PFSK-1 (cell line): ENCODE measurements at regions not wholly inside any gene's neighbourhood (a gene's known extent, or its start where the extent isn't known, plus 50 kb on each side); places are given as distances from the start of the nearest gene placed in this dataset.

Experiments used
- POLR2AphosphoS5 ChIP-seq: IDR thresholded peaks from 2 replicates; pipeline ENCODE4 v1.6.1; 2012; ENCODE audit warnings: low read depth, mild to moderate bottlenecking, control low read depth, low read length, moderate library complexity
- SIN3A ChIP-seq: IDR thresholded peaks from 2 replicates; pipeline ENCODE4 v1.6.1; 2012; ENCODE audit warnings: mild to moderate bottlenecking, low read length, moderate library complexity, borderline replicate concordance; ENCODE audit not compliant: insufficient read depth
- TAF1 ChIP-seq: IDR thresholded peaks from 2 replicates; pipeline ENCODE4 v1.6.1; 2012; ENCODE audit warnings: low read length, control low read depth, borderline replicate concordance; ENCODE audit not compliant: insufficient read depth
- TF ChIP-seq, protein P1 (sequence below), 2 experiments: IDR thresholded peaks; 2 replicates each; pipeline versions ENCODE4 v1.6.1 to v1.8.0; 2011 to 2012; ENCODE audit warnings: low read depth in 2 of 2, low read length in 2 of 2, control low read depth in 1 of 2, inconsistent platforms in 1 of 2, mild to moderate bottlenecking in 1 of 2, moderate library complexity in 1 of 2; ENCODE audit not compliant: insufficient read depth in 1 of 2

DNA sequence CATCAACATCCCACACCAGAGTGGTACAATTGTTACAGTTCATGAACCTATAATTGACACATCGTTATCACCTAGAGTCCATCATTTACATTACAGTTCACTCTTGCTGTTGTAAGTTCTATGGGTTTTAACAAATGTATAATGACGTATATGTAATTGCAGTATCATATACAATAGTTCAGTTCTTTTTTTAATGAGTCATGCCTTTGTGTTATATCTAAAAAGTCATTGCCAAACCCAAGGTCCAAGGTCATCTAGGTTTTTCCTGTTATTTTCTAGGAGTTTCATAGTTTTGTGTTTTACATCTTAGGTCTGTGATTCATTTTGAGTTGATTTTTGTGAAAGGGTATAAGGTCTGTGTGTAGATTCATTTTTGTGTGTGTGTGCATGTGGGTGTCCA, 160.9 kb upstream of the GALNT15 start:
- TF ChIP-seq POLR2AphosphoS5 (no peak), TAF1 (no peak), SIN3A (no peak)
- TF ChIP-seq, protein P1, sequence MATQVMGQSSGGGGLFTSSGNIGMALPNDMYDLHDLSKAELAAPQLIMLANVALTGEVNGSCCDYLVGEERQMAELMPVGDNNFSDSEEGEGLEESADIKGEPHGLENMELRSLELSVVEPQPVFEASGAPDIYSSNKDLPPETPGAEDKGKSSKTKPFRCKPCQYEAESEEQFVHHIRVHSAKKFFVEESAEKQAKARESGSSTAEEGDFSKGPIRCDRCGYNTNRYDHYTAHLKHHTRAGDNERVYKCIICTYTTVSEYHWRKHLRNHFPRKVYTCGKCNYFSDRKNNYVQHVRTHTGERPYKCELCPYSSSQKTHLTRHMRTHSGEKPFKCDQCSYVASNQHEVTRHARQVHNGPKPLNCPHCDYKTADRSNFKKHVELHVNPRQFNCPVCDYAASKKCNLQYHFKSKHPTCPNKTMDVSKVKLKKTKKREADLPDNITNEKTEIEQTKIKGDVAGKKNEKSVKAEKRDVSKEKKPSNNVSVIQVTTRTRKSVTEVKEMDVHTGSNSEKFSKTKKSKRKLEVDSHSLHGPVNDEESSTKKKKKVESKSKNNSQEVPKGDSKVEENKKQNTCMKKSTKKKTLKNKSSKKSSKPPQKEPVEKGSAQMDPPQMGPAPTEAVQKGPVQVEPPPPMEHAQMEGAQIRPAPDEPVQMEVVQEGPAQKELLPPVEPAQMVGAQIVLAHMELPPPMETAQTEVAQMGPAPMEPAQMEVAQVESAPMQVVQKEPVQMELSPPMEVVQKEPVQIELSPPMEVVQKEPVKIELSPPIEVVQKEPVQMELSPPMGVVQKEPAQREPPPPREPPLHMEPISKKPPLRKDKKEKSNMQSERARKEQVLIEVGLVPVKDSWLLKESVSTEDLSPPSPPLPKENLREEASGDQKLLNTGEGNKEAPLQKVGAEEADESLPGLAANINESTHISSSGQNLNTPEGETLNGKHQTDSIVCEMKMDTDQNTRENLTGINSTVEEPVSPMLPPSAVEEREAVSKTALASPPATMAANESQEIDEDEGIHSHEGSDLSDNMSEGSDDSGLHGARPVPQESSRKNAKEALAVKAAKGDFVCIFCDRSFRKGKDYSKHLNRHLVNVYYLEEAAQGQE (IDR thresholded peaks at IDR 0.05; ENCODE audit: insufficient read depth in 1 of 2, low read depth in 2 of 2, low read length in 2 of 2): no peak
